Liver (tissue), 3 donors: ENCODE measurements at regions not wholly inside any gene's neighbourhood (a gene's known extent, or its start where the extent isn't known, plus 50 kb on each side); places are given as distances from the start of the nearest gene placed in this dataset.

Experiments
- CTCF ChIP-seq: fragments of 150-350 bp; IDR thresholded peaks from 2 replicates; pipeline ENCODE4 v1.5.1; 2017; ENCODE audit warnings: improper control_type of control experiment, low read depth, low read length; ENCODE audit not compliant: missing input control
- EGR1 ChIP-seq, 2 donors: IDR thresholded peaks; 2 replicates each; pipeline ENCODE4 v1.6.1; 2016 to 2018; ENCODE audit warnings: antibody characterized with exemption in 2 of 2, low read depth in 2 of 2
- FOXA1 ChIP-seq: IDR thresholded peaks from 2 replicates; pipeline ENCODE4 v1.6.1; 2016; ENCODE audit warnings: antibody characterized with exemption
- FOXA2 ChIP-seq: IDR thresholded peaks from 2 replicates; pipeline ENCODE4 v1.6.1; 2016; ENCODE audit warnings: antibody characterized with exemption
- GABPA ChIP-seq, 2 donors: IDR thresholded peaks in 1 of 2; conservative IDR thresholded peaks in 1 of 2; 2 replicates each; pipeline ENCODE4 v1.6.1; 2016; ENCODE audit warnings: antibody characterized with exemption in 2 of 2, mild to moderate bottlenecking in 1 of 2, moderate library complexity in 1 of 2
- JUND ChIP-seq, 2 donors: IDR thresholded peaks; 2 replicates each; pipeline ENCODE4 v1.6.1; 2016; ENCODE audit warnings: antibody characterized with exemption in 2 of 2
- MAX ChIP-seq: IDR thresholded peaks from 2 replicates; pipeline ENCODE4 v1.6.1; 2016; ENCODE audit warnings: antibody characterized with exemption
- RAD21 ChIP-seq, 2 donors: IDR thresholded peaks; 2 replicates each; pipeline ENCODE4 v1.6.1; 2016; ENCODE audit warnings: antibody characterized with exemption in 2 of 2, mild to moderate bottlenecking in 2 of 2
- REST ChIP-seq: IDR thresholded peaks from 2 replicates; pipeline ENCODE4 v1.6.1; 2016; ENCODE audit warnings: antibody characterized with exemption, mild to moderate bottlenecking
- RXRA ChIP-seq, 2 donors: IDR thresholded peaks; 2 replicates each; pipeline ENCODE4 v1.6.1; 2017 to 2018; ENCODE audit warnings: antibody characterized with exemption in 2 of 2, mild to moderate bottlenecking in 1 of 2
- SP1 ChIP-seq: IDR thresholded peaks from 2 replicates; pipeline ENCODE4 v1.6.1; 2018; ENCODE audit warnings: antibody characterized with exemption, mild to moderate bottlenecking
- TAF1 ChIP-seq: conservative IDR thresholded peaks from 2 replicates; pipeline ENCODE4 v1.6.1; 2016; ENCODE audit warnings: antibody characterized with exemption, mild to moderate bottlenecking
- YY1 ChIP-seq: IDR thresholded peaks from 2 replicates; pipeline ENCODE4 v1.6.1; 2016; ENCODE audit warnings: antibody characterized with exemption, mild to moderate bottlenecking
- ZBTB33 ChIP-seq: IDR thresholded peaks from 2 replicates; pipeline ENCODE4 v1.6.1; 2016; ENCODE audit warnings: antibody characterized with exemption
- donor health status: healthy.
- donor health status: healthy.

- no peak for TF ChIP-seq MAX
- TF ChIP-seq EGR1 (IDR thresholded peaks at IDR 0.05; ENCODE audit: low read depth in 2 of 2): no peak
- no peak for TF ChIP-seq CTCF
- no peak for TF ChIP-seq TAF1
- no peak for TF ChIP-seq RAD21 (IDR thresholded peaks at IDR 0.05)
- TF ChIP-seq GABPA (IDR thresholded peaks at IDR 0.05 in 1 of 2, conservative IDR thresholded peaks at IDR 0.05 in 1 of 2): no peak
- TF ChIP-seq SP1: no peak
- no peak for TF ChIP-seq REST
- no peak for TF ChIP-seq YY1
- no peak for TF ChIP-seq JUND (IDR thresholded peaks at IDR 0.05)
- TF ChIP-seq ZBTB33: no peak
- no peak for TF ChIP-seq RXRA (IDR thresholded peaks at IDR 0.05)
- TF ChIP-seq FOXA1: no peak
- TF ChIP-seq FOXA2: no peak
These were observed 66.6 kb upstream of the NR3C1 start for GRCh38 chr5:143470120-143470519.
